SIG-M5 treated with dmso at 0.1 percent for 504 hours (cell line): ENCODE measurements at regions not wholly inside any gene's neighbourhood (a gene's known extent, or its start where the extent isn't known, plus 50 kb on each side); places are given as distances from the start of the nearest gene placed in this dataset.
"Not testable (repeated sequence)": the region's sequence is repeated elsewhere in the genome, so short reads cannot be mapped to it uniquely, and the experiment has no call there.

Experiments used
- DNase-seq: peaks from one replicate; lab custom pipeline; 2025; ENCODE audit not compliant: unreplicated experiment; lab: John Stamatoyannopoulos, UW

DNA sequence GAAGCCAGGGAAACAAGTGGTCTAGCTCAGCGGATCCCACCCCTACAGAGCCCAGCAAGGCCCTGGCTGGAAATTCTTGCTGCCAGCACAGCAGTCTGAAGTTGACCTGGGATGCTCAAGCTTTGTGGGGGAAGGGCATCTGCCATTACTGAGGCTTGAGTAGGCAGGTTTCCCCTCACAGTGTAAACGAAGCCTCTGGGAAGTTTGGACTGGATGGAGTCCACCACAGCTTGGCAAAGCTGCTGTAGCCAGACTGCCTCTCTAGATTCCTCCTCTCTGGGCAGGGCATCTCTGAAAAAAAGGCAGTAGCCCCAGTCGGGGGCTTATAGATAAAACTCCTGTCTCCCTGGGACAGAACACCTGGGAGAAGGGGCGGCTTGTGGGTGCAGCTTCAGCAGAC is 365.9 kb upstream of the SALL1 start:
- not testable (repeated sequence) for DNase-seq

DNA sequence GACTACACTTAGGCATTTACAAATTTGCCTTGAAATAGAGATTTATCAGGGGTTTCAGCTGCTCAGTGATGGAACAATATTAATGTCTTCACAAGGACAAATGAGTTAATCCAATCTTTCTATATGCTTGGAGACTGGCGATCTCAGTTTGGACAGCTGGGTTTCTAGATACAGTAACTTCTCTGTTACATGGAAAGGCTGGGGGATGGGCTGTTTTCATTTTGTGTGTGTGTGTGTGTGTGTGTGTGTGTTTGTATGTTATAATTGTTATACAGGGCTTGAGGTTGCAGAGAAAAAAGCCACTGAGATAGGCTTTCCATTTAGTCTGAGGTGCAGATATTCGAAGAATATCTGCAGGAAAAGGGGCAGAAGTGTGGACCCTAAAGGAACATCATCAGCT is 359.3 kb upstream of the SALL1 start:
- no peak for DNase-seq

DNA sequence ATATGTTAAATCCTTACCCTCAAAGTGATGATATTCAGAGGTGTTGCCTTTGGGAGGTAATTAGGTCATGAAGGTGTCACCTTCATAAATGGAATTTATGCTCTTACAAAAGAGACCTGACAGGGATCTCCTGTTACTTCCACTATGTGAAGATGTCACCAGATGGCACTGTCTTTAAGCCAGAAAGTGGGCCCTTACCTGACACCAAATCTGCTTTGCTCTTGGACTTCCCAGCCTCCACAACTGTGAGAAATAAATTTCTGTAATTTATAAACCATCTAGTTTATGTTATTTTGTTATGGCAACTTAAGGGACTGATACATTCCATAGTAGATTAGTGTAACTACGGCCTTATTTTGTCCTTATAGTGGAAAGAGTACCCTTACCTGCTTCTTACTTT is 358.3 kb upstream of the SALL1 start:
- no peak for DNase-seq

GRCh38 chr16:51508490-51509212 is 357.6 kb upstream of the SALL1 start:
- no peak for DNase-seq

DNA sequence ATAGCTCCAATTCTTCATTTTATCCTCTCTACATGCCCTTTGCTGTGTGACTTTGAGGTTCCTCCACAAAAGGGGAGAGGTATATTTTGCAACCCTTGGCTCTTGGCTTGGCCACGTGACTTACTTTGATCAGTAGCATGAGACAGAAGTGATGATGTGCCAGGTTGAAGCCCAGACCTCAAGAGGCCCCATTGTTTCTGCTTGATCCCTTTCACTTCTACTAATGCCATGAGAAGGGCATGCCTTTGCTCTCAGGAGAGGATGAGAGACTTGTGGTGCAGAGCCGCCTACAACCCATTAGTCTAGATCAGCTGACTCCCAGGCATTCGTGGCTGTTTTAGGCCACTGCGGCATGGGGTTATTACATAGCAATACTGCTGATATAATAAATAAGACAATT is 356.2 kb upstream of the SALL1 start:
- no peak for DNase-seq

GRCh38 chr16:51500306-51500705 is 349.2 kb upstream of the SALL1 start:
- no peak for DNase-seq

- DNase-seq: no peak
Observed at GRCh38 chr16:51497541-51498211, 346.6 kb upstream of the SALL1 start.

- no peak for DNase-seq
Observed at GRCh38 chr16:51490866-51491265, 339.8 kb upstream of the SALL1 start.

DNA sequence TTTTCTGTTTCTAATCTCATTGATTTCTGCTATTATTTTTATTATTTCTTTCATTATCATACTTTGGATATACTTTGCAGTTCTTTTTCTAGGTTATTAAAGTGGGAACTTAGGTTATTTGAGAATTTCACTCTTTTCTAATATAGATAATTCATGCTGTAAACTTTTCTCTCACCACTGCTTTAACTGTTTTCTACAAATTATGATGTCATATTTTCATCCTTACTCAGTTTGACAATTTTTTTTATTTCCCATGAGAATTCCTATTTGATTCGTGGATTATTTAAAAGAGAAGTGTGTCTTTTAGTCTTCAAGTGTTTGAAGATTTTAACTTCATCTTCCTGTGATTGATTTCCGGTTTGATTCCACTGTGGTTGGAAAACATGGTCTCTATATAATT is 336.8 kb upstream of the SALL1 start:
- DNase-seq: no peak

DNA sequence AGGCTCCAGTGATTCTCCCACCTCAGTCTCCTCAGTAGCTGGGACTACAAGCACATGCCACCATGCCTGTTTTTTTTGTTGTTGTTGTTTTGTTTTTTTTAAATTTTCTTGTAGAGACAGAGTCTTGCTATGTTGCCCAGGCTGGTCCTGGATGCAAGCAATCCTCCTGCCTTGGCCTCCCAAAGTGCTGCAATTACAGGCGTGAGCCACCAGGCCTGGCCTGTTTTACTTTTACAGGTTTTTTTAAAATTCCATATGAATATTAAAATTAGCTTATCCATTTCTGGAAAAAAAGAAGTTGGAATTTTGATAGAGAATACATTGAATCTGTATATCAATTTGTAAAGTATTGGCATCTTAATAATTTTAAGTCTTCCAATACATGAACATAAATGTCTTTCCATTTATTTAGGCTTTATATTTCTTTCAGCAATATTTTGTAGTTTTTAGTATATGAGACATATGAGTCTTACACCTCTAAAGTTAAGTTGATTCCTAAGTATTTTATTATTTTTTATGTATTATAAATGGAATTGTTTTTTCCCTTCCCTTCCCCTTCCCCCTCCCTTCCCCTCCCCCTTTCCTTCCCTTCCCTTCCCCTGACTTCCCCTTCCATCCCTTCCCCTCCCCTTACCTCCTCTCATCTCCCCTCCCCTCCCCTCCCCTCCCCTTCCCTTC is 323.5 kb upstream of the SALL1 start:
- DNase-seq: no peak

DNA sequence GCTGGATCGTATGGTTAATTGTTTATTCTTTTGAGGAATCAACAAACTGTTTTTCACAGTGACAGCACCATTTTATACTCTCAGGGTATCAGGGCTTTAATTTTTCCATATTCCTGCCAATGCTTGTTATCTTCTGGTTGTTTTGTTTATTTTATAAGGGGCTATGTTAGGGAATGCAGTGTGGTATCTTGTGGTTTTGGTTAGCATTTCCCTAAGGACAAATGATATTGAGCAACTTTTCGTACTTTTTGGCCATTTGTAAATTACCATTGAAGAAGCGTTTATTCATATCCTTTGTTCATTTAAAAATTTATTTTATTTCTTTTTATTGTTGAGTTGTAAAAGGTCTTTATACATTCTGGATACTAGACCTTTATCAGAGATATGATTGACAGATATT is 322.0 kb upstream of the SALL1 start:
- no peak for DNase-seq

DNA sequence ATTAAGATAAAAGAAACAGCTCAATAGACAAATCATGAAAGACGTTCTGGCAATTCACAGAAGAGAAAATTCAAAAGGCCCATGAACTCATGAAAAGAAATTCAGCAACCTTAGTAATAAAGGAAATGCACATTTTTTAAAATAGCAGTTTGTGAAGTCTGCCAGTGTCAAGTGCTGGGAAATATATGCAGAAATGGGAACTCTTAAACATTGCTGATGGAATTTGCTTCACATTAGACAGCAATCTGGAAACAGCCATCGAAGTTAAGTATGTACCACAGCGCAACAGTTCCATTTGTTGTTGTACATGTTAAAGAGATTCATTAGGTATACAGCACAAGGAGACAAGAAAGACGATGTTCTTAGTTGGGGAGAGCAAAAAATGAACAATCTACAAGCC is 319.4 kb upstream of the SALL1 start:
- DNase-seq: no peak

- DNase-seq: no peak
Observed at GRCh38 chr16:51464996-51465395, 313.9 kb upstream of the SALL1 start.

DNA sequence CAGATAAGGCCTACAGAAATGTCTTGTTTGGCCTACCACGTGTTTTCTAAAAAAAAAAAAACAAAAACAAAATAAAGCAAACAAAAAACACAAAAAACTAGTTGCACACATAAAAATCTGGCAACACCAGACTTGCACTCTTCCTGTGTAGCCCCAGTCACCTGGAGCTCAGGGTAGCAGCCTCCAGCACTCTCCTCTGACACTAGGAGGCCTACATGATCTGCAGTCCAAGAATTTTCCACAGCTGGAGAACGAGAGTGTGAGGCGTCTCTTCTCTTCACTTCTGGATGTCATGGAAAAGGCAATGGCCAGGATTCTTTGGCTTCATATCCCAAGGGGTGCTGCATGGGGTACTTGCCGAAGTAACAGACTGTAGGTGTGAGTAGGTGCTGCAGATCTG is 310.2 kb upstream of the SALL1 start:
- no peak for DNase-seq

GRCh38 chr16:51458356-51459140 is 307.5 kb upstream of the SALL1 start:
- no peak for DNase-seq

- no peak for DNase-seq
Observed at GRCh38 chr16:51457775-51458174, 306.7 kb upstream of the SALL1 start.

DNA sequence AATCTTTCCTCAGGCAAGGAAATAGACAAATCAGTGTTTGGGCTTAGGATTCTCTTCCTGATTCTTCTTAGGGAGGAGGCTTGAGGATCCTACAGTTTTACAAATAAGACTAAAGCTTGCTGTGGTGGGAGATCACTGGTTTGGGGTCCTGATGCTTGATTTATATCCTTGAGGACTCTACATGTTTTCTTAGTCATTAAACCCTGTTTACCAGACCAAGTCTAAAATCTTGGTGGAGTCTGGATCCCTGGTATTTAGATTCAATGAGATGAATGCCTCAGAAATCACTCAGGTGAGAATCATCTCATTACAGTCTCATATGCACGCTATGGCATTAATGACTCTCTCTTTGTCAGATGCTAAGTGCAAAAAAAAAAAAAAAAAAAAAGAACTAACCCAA is 304.3 kb upstream of the SALL1 start:
- DNase-seq: no peak

DNA sequence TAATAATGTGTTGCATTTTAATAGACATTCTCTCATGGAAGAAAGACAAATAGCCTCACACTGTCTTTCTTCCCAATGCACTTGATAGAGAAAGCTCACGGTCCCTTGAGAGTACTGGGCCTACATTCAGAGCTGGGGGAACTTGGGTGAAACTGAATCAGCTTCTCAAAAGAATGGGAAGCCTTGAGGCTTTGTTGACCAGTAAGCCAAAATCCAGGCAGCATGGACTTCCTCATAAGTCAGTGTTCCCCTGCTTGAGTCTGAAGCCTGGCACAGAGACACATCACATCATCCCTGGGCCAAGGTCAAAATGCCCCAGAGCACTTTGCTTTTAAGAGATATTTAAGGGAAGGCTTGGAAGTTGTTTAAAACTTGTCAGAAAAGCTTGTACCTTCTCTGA is 302.2 kb upstream of the SALL1 start:
- DNase-seq: no peak

DNA sequence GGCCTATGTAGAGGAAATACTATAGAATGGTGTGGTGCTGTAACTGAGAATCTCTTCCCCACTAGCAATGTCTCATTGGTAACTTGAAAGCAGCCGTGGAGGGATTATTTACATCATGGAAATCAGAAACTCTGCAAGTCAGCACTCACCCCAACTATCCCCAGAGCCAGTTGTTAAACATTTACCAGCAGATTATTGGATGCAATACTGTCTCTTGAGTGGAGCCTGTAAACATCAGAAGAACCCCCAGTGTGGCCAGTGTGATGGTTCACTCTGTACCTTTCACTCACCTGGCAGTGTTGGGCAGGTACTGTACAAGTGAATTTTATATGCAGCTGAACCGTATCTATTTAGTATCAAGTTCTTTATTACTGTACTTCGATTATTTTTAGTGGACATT is 299.8 kb upstream of the SALL1 start:
- no peak for DNase-seq

GRCh38 chr16:51450376-51450775 is 299.3 kb upstream of the SALL1 start:
- DNase-seq: no peak

GRCh38 chr16:51449441-51449840 is 298.4 kb upstream of the SALL1 start:
- DNase-seq: no peak

DNA sequence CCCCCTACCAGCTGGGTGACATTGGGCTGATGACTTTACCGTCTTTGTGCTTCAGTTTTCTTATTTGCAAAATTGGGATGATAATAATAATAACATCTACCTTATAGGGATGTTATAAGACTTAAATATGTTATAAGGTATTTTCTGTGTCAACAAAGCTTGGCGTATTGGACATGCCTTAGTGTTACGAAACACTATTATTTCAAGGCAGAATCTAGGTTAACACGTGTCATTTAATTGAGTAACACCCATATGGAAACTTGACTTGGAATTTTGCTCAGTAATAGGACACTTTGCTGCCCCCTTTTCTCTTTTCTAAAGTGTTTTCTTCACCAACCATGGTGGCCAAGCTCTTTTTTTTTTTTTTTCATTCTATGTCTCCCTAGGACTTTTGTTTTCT is 294.2 kb upstream of the SALL1 start:
- no peak for DNase-seq
